CD4-positive, CD25-positive, alpha-beta regulatory T cell (primary cell): ENCODE measurements at regions not wholly inside any gene's neighbourhood (a gene's known extent, or its start where the extent isn't known, plus 50 kb on each side); places are given as distances from the start of the nearest gene placed in this dataset.

Source experiments
- ATAC-seq, 2 donors: fragments of 150-1000 bp; cut with Tn5 transposase; one replicate each; pipeline ENCODE4 v1.10.0; 2021; ENCODE audit warnings: low read depth in 2 of 2, moderate number of reproducible peaks in 2 of 2, moderate library complexity in 1 of 2
- DNase-seq, 3 donors: peaks; one replicate each; pipeline versions ENCODE4 v3.0.0 to v3.0.0-alpha.2; 2012 to 2022; ENCODE audit warnings: mixed read lengths in 1 of 3
- H3K27ac ChIP-seq: one replicate; pipeline ENCODE4 v1.7.0; 2013; ENCODE audit warnings: mild to moderate bottlenecking, low read length; ENCODE audit not compliant: insufficient read depth, poor library complexity, severe bottlenecking
- H3K27me3 ChIP-seq: one replicate; pipeline ENCODE4 v1.7.0; 2013; ENCODE audit warnings: low read length; ENCODE audit not compliant: control insufficient read depth, insufficient read depth
- H3K36me3 ChIP-seq: one replicate; pipeline ENCODE4 v1.7.0; 2013; ENCODE audit warnings: mild to moderate bottlenecking, low read length, moderate library complexity; ENCODE audit not compliant: control insufficient read depth, insufficient read depth
- H3K4me1 ChIP-seq: 2 replicates; pipeline ENCODE4 v1.7.0; 2013; ENCODE audit warnings: mild to moderate bottlenecking, low read length; ENCODE audit not compliant: insufficient read depth, control insufficient read depth, poor library complexity, severe bottlenecking
- H3K4me3 ChIP-seq: one replicate; pipeline ENCODE4 v1.7.0; 2013; ENCODE audit warnings: low read depth, mild to moderate bottlenecking, low read length, moderate library complexity
- H3K9me3 ChIP-seq, 2 experiments: 1 replicate in 1 of 2; 2 replicates in 1 of 2; pipeline ENCODE4 v1.7.0; 2013; ENCODE audit warnings: low read length in 2 of 2, mild to moderate bottlenecking in 1 of 2, moderate library complexity in 1 of 2; ENCODE audit not compliant: control insufficient read depth in 2 of 2
- H3K27ac Mint-ChIP-seq, 3 donors: one replicate each; pipeline ENCODE4 v1.8.0; 2020 to 2022; ENCODE audit warnings: mild to moderate bottlenecking in 3 of 3, mixed read lengths in 3 of 3, moderate library complexity in 2 of 3
- H3K27me3 Mint-ChIP-seq: one replicate; pipeline ENCODE4 v1.8.0; 2022; ENCODE audit warnings: mild to moderate bottlenecking, mixed read lengths
- H3K36me3 Mint-ChIP-seq: one replicate; pipeline ENCODE4 v1.8.0; 2020; ENCODE audit warnings: mixed read lengths
- H3K4me1 Mint-ChIP-seq, 4 donors: one replicate each; pipeline ENCODE4 v1.8.0; 2020 to 2022; ENCODE audit warnings: mixed read lengths in 4 of 4, mild to moderate bottlenecking in 1 of 4
- H3K4me3 Mint-ChIP-seq, 4 donors: one replicate each; pipeline ENCODE4 v1.8.0; 2020 to 2022; ENCODE audit warnings: mild to moderate bottlenecking in 4 of 4, mixed read lengths in 4 of 4, moderate library complexity in 3 of 4
- H3K9me3 Mint-ChIP-seq, 7 donors: one replicate each; pipeline ENCODE4 v1.8.0; 2020 to 2022; ENCODE audit warnings: mixed read lengths in 7 of 7, mild to moderate bottlenecking in 3 of 7, moderate library complexity in 2 of 7

DNA sequence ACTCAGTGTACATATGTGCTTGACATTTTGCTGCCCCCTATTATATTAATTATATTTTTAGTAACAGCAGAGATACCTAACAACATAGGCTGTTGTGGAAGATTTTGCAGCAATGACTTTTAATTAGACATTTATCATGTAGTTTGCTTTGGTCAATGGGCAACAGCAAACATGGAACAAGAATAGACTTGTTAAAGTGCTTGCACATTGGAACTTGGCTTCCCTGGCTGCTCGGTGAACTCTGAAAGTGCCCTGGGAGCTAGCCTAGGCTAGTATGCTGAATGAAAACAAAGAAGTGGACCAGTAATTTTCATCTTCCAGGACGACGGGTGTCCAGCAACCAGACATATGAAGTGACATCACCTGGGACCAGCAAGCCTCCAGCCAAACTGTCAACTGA, 1157.1 kb downstream of the ARAP2 start:
- peaks cover 2 to 7% (median 4%) of the 10 kb centered on the region in 7 donors for H3K9me3 Mint-ChIP-seq
- H3K4me3 ChIP-seq, result no peak overlapping the region
- no peaks in the 10 kb centered on the region for H3K36me3 ChIP-seq
- H3K4me1 ChIP-seq, result no peaks in the 10 kb centered on the region
- no peak overlapping the region for H3K4me3 Mint-ChIP-seq
- H3K27me3 Mint-ChIP-seq, result no peaks in the 10 kb centered on the region
- H3K4me1 Mint-ChIP-seq, result no peaks in the 10 kb centered on the region
- H3K27me3 ChIP-seq, result no peaks in the 10 kb centered on the region
- no peak overlapping the region for H3K27ac ChIP-seq
- no peaks in the 10 kb centered on the region for H3K9me3 ChIP-seq
- DNase-seq (no peak), ATAC-seq (no peak)
- no peak overlapping the region for H3K27ac Mint-ChIP-seq
- no peaks in the 10 kb centered on the region for H3K36me3 Mint-ChIP-seq

DNA sequence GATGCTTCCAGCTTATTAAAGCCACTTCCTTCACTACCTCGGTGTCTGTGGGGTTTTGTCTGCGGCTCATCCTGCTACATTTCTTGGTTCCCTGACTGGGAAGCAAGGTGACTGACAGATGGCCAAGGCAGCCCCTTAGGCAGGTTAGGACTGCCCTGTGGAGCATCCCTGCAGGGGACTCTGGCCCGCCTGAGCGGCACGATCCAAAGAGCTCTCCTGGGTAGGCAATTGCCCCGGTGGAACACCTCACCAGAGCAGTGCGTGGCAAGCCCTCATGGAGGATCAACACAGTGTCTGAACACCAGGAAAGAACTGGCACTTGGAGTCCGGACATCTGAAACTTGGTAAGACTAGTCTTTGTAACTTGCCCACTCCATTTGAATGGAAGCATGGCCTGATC, 1143.4 kb downstream of the ARAP2 start:
- Histone ChIP-seq H3K4me3 (no peak overlapping the region), H3K27me3 (no peaks in the 10 kb centered on the region), H3K4me1 (no peaks in the 10 kb centered on the region), H3K9me3 (peaks cover 0 to 9% of the 10 kb centered on the region in 2 experiments), H3K27ac (no peak overlapping the region), H3K36me3 (no peaks in the 10 kb centered on the region)
- Mint-ChIP-seq H3K4me3 (no peak overlapping the region), H3K36me3 (no peaks in the 10 kb centered on the region), H3K27ac (no peak overlapping the region), H3K27me3 (no peaks in the 10 kb centered on the region), H3K9me3 (peaks cover 0 to 16% (median 6%) of the 10 kb centered on the region in 7 donors), H3K4me1 (no peaks in the 10 kb centered on the region)
- ATAC-seq (no peak), DNase-seq (no peak)

DNA sequence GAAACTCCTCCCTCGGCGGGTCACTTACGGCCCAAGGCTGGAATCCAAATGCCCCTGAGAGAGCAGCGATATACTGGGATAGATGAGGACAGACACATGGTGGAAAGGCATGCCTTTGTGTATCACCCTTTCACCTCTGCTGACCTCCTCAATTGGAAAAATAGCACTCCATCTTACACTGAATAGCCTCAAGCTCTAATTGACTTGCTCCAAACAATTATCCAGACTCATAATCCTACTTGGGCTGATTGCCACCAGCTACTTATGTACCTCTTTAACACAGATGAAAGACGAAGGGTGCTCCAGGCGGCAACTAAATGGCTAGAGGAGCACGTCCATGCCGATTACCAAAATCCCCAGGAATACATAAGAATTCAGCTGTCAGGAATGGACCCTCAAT, 1142.2 kb downstream of the ARAP2 start:
- H3K4me3 Mint-ChIP-seq, result no peak overlapping the region
- DNase-seq, result no peak

GRCh38 chr4:35105486-35105885, 1138.8 kb downstream of the ARAP2 start:
- no peaks in the 10 kb centered on the region for H3K36me3 ChIP-seq
- no peak overlapping the region for H3K4me3 ChIP-seq
- H3K9me3 Mint-ChIP-seq, result peaks cover 0 to 20% (median 6%) of the 10 kb centered on the region in 7 donors
- H3K36me3 Mint-ChIP-seq, result no peaks in the 10 kb centered on the region
- no peak overlapping the region for H3K27ac ChIP-seq
- H3K27ac Mint-ChIP-seq, result no peak overlapping the region
- H3K4me1 ChIP-seq, result no peaks in the 10 kb centered on the region
- H3K27me3 ChIP-seq, result no peaks in the 10 kb centered on the region
- peaks cover 0 to 9% of the 10 kb centered on the region in 2 experiments for H3K9me3 ChIP-seq
- no peaks in the 10 kb centered on the region for H3K4me1 Mint-ChIP-seq
- DNase-seq (no peak), ATAC-seq (no peak)
- no peak overlapping the region for H3K4me3 Mint-ChIP-seq
- no peaks in the 10 kb centered on the region for H3K27me3 Mint-ChIP-seq

More for the DNA sequence above, 1142.2 kb downstream of the ARAP2 start:
- no peaks in the 10 kb centered on the region for H3K27me3 ChIP-seq
- no peak for ATAC-seq
- Mint-ChIP-seq H3K36me3 (no peaks in the 10 kb centered on the region), H3K27me3 (no peaks in the 10 kb centered on the region), H3K27ac (no peak overlapping the region), H3K9me3 (peaks cover 0 to 17% (median 6%) of the 10 kb centered on the region in 7 donors), H3K4me1 (no peaks in the 10 kb centered on the region)
- H3K27ac ChIP-seq, result no peak overlapping the region
- no peaks in the 10 kb centered on the region for H3K4me1 ChIP-seq
- H3K9me3 ChIP-seq, result peaks cover 0 to 9% of the 10 kb centered on the region in 2 experiments
- H3K36me3 ChIP-seq, result no peaks in the 10 kb centered on the region
- no peak overlapping the region for H3K4me3 ChIP-seq

GRCh38 chr4:35106091-35106734, 1138.1 kb downstream of the ARAP2 start:
- H3K4me3 Mint-ChIP-seq, result no peak overlapping the region
- H3K36me3 Mint-ChIP-seq, result no peaks in the 10 kb centered on the region

DNA sequence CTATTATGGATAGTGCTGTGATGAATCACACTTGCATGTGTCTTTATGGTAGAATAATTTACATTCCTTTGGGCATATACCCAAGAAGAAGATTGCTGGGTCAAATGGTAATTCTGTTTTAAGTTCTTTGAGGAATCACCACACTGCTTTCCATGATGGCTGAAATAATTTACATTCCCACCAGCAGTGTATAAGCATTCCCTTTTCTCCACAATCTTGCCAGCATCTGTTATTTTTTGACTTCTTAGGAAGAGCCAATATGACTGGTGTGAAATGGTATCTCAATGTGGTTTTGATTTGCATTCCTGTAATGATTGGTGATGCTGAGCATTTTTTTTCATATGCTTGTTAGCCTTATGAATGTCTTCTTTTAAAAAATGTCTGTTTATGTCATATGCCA, 1120.2 kb downstream of the ARAP2 start:
- Histone ChIP-seq H3K36me3 (no peaks in the 10 kb centered on the region), H3K4me1 (no peaks in the 10 kb centered on the region), H3K27ac (no peak overlapping the region), H3K4me3 (no peak overlapping the region), H3K27me3 (no peaks in the 10 kb centered on the region), H3K9me3 (no peaks in the 10 kb centered on the region)
- Mint-ChIP-seq H3K4me3 (no peak overlapping the region), H3K9me3 (peaks cover 2 to 13% (median 4%) of the 10 kb centered on the region in 7 donors), H3K4me1 (no peaks in the 10 kb centered on the region), H3K36me3 (no peaks in the 10 kb centered on the region), H3K27ac (no peak overlapping the region), H3K27me3 (no peaks in the 10 kb centered on the region)
- no peak for ATAC-seq
- DNase-seq, result no peak

More at GRCh38 chr4:35106091-35106734, 1138.1 kb downstream of the ARAP2 start:
- Histone ChIP-seq H3K27me3 (no peaks in the 10 kb centered on the region), H3K4me1 (no peaks in the 10 kb centered on the region), H3K4me3 (no peak overlapping the region), H3K36me3 (no peaks in the 10 kb centered on the region), H3K9me3 (peaks cover 0 to 9% of the 10 kb centered on the region in 2 experiments), H3K27ac (no peak overlapping the region)
- Mint-ChIP-seq H3K27ac (no peak overlapping the region), H3K4me1 (no peaks in the 10 kb centered on the region), H3K9me3 (peaks cover 0 to 17% (median 6%) of the 10 kb centered on the region in 7 donors), H3K27me3 (no peaks in the 10 kb centered on the region)
- ATAC-seq (no peak), DNase-seq (no peak)

DNA sequence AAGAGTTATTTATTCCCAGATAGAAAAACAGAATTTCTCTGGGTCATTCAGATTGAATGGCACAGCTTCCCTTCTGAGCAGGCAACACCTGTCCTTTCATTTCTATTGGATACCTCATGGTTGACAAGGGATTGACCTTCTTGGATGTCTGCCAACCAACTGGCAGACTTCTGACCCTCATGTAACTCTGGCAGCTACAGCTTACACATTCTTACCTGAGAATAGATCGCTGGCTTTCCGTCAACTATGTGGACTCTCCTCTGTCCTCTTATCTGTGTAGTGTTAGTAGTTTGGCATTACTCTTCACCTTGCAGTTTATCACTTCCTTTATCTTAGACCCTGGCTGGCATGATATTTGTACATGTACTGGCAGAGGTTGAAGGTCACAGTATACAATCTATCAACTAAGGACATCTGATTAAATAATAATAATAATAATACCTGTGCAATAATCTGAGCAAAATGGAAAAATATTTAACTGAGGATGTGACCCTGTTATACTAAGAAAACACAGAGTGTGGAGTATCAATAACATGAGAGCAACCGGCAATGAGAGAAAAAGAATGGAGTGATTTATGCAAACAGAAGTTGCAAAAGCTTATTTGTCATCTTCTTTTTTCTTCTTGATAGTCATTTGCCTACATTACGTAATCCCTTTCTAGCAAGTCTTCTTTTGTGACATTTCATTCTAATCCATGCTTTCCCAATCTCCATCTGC, 1118.2 kb downstream of the ARAP2 start:
- no peak for DNase-seq
- no peaks in the 10 kb centered on the region for H3K4me1 Mint-ChIP-seq
- H3K4me3 Mint-ChIP-seq, result no peak overlapping the region
- H3K27ac Mint-ChIP-seq, result no peak overlapping the region
- Histone ChIP-seq H3K36me3 (no peaks in the 10 kb centered on the region), H3K9me3 (no peaks in the 10 kb centered on the region), H3K27me3 (no peaks in the 10 kb centered on the region), H3K27ac (no peak overlapping the region), H3K4me1 (no peaks in the 10 kb centered on the region), H3K4me3 (no peak overlapping the region)
- H3K27me3 Mint-ChIP-seq, result no peaks in the 10 kb centered on the region
- no peaks in the 10 kb centered on the region for H3K36me3 Mint-ChIP-seq
- ATAC-seq, result no peak
- H3K9me3 Mint-ChIP-seq, result peaks cover 2 to 19% (median 7%) of the 10 kb centered on the region in 7 donors

- Mint-ChIP-seq H3K27me3 (no peaks in the 10 kb centered on the region), H3K9me3 (peaks cover 0 to 13% (median 1%) of the 10 kb centered on the region in 7 donors), H3K27ac (no peak overlapping the region), H3K4me1 (no peaks in the 10 kb centered on the region), H3K4me3 (no peak overlapping the region), H3K36me3 (no peaks in the 10 kb centered on the region)
- no peak overlapping the region for H3K4me3 ChIP-seq
- no peaks in the 10 kb centered on the region for H3K9me3 ChIP-seq
- DNase-seq, result no peak
- H3K4me1 ChIP-seq, result no peaks in the 10 kb centered on the region
- no peak for ATAC-seq
- H3K36me3 ChIP-seq, result no peaks in the 10 kb centered on the region
- no peaks in the 10 kb centered on the region for H3K27me3 ChIP-seq
- H3K27ac ChIP-seq, result no peak overlapping the region
Measured at GRCh38 chr4:35138449-35138848, 1105.9 kb downstream of the ARAP2 start.
